ENCODE measurements at regions not wholly inside any gene's neighbourhood (a gene's known extent, or its start where the extent isn't known, plus 50 kb on each side); places are given as distances from the start of the nearest gene placed in this dataset.

DNA sequence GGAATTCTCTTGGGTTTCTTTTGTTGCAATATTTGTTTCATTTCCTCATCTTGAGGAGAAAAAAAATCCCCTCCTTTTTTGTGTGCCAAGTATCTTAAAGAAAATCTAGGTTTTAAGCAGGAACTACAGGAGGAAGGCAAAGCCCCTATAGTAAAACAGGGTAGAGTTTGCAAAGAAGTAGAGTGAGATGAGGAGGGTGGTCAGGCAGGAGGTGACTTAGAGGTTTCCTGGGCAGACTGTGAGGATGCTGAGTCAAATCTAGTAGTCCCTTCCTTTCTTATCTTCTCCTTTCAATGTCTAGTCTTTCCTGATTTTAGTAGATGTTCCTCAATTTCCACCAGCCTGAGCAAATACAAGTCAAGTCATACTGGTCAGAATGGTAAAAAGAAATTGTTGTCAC is 222.5 kb downstream of the PMAIP1 start:
- no peak overlapping the region for H3K4me3 ChIP-seq
- ATAC-seq = no peak
- H3K36me3 ChIP-seq = no peaks in the 10 kb centered on the region
- H3K4me1 ChIP-seq = no peaks in the 10 kb centered on the region
- intact Hi-C loops (cut with DNase I) = no loop called here
- no peak for TF ChIP-seq POLR2A (IDR thresholded peaks at IDR 0.05)
- TF ChIP-seq, protein P1, sequence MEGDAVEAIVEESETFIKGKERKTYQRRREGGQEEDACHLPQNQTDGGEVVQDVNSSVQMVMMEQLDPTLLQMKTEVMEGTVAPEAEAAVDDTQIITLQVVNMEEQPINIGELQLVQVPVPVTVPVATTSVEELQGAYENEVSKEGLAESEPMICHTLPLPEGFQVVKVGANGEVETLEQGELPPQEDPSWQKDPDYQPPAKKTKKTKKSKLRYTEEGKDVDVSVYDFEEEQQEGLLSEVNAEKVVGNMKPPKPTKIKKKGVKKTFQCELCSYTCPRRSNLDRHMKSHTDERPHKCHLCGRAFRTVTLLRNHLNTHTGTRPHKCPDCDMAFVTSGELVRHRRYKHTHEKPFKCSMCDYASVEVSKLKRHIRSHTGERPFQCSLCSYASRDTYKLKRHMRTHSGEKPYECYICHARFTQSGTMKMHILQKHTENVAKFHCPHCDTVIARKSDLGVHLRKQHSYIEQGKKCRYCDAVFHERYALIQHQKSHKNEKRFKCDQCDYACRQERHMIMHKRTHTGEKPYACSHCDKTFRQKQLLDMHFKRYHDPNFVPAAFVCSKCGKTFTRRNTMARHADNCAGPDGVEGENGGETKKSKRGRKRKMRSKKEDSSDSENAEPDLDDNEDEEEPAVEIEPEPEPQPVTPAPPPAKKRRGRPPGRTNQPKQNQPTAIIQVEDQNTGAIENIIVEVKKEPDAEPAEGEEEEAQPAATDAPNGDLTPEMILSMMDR (IDR thresholded peaks at IDR 0.05) = no peak
- no peaks in the 10 kb centered on the region for H3K27me3 ChIP-seq
- H3K9me3 ChIP-seq = peaks cover 0 to 7% (median 0%) of the 10 kb centered on the region in 12 donors
- DNase-seq = no peak
- no peak overlapping the region for H3K27ac ChIP-seq

DNA sequence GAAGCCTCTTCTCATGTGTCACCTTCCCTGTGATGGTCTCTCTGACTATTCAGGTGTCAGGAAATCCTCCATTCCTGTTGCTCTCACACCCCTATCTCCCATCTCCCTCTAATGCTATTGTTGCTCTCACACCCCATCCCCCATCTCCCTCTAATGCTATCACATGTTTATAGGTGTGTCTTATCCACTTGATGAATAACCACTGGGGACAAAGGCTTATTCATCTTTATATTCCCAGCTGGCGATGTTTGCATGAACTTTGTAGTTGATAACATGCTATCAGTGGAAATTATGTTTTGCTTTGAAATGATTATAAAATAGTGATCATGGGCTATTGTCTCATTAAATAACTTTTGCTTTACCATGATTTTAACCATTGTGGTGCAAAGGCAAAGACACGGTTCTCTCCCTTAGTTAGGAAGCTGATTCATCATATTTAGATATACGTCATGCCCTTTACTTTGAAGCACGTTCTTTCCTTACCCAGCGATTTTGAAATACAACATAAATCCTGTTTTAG is 220.5 kb downstream of the PMAIP1 start:
- Histone ChIP-seq H3K9me3 (peaks cover 0 to 7% (median 0%) of the 10 kb centered on the region in 12 donors), H3K4me1 (no peaks in the 10 kb centered on the region), H3K4me3 (no peak overlapping the region), H3K27ac (no peak overlapping the region), H3K27me3 (no peaks in the 10 kb centered on the region), H3K36me3 (no peaks in the 10 kb centered on the region)
- DNase-seq (no peak), ATAC-seq (no peak)
- no peak for TF ChIP-seq POLR2A (IDR thresholded peaks at IDR 0.05)
- TF ChIP-seq, protein P1 (IDR thresholded peaks at IDR 0.05) = no peak
- 77 to 84% (median 80%) methylated on average over 5 of the region's 5 CpGs for WGBS, 4 donors
- intact Hi-C loops (cut with DNase I) = no loop called here

DNA sequence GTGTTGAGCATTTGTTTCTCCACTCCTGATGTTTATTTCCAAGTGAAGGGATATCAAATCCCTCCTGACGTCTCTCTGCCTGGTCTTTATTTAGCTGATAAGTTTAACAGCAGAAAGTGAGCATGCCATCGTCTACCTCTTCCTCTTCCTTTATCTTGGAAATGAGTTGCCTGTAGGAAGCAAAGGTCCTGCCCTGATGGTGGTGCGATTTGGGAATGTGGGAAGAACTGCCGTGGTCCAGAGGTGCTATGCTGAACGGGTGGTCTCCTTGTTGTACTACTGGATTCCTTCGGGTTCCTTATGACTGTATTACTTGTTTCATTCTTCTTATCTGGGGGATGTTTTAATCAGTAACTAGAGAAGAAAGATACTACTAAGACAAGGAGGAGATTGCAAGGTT is 217.5 kb downstream of the PMAIP1 start:
- H3K9me3 ChIP-seq = peaks cover 0 to 7% (median 0%) of the 10 kb centered on the region in 12 donors
- no peaks in the 10 kb centered on the region for H3K27me3 ChIP-seq
- ATAC-seq (no peak), DNase-seq (no peak)
- H3K4me3 ChIP-seq = no peak overlapping the region
- WGBS, 4 donors = 30 to 35% (median 33%) methylated on average over 6 of the region's 6 CpGs
- no peak overlapping the region for H3K27ac ChIP-seq
- TF ChIP-seq, protein P1 (IDR thresholded peaks at IDR 0.05) = no peak
- no peak for TF ChIP-seq POLR2A (IDR thresholded peaks at IDR 0.05)
- H3K36me3 ChIP-seq = no peaks in the 10 kb centered on the region
- no peaks in the 10 kb centered on the region for H3K4me1 ChIP-seq
- intact Hi-C loops (cut with DNase I) = loop anchor here in 1 of 10 donors (10.0 kb wide), 1 partner anchor 57 kb away; no protein-coding TSS in a partner anchor

DNA sequence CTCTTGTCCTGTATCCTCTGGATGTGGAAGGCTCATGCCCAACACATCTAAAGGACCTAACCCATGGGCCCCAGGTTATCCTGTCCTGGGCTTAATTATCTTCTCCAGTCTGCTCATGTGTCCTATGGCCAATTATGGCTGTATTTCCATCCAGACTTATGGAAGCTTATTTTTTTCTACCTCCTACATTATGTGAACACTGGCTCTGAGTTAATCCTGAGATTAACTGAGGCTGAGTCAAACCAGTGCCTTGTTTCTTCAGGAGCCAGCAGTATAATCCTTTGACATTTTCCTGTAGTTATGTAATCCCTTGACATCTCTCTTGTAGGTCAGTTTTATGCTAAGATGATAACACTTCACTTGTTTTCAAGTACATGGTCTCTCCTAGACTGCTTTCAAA is 213.6 kb downstream of the PMAIP1 start:
- Histone ChIP-seq H3K9me3 (no peaks in the 10 kb centered on the region), H3K4me3 (no peak overlapping the region), H3K27me3 (no peaks in the 10 kb centered on the region), H3K36me3 (no peaks in the 10 kb centered on the region), H3K4me1 (no peaks in the 10 kb centered on the region), H3K27ac (no peak overlapping the region)
- DNase-seq = no peak
- intact Hi-C loops (cut with DNase I) = loop anchor here in 1 of 10 donors (10.0 kb wide), 1 partner anchor 61 kb away; no protein-coding TSS in a partner anchor
- no peak for ATAC-seq
- TF ChIP-seq, protein P1 (IDR thresholded peaks at IDR 0.05) = no peak
- TF ChIP-seq POLR2A (IDR thresholded peaks at IDR 0.05) = no peak

All from heart left ventricle (tissue), 16 donors.